ENCODE measurements at regions not wholly inside any gene's neighbourhood (a gene's known extent, or its start where the extent isn't known, plus 50 kb on each side); places are given as distances from the start of the nearest gene placed in this dataset.

DNA sequence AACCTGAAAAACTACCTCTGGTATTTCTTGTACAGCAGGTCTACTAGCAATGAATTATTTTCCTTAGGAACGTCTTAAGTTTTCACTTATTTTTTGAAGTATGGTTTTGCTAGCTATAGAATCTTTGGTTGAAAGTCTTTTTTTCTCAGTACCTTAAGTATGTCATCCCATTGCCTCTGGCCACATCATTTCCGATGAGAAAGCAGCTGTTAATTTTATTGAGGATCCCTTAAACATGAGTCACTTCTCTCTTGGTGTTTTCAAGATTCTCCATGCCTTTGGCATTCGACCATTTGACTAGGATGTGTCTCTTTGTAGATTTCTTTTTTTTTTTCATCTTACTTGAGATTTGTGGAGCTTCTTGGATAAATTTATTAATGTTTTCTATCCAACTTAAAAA, 803.8 kb upstream of the AMOT start:
- DNase-seq (ENCODE audit: low spot score in 2 of 2), result no peak
- H3K36me3 ChIP-seq (replicated peaks), result no peaks in the 10 kb centered on the region
- no peaks in the 10 kb centered on the region for H3K4me1 ChIP-seq
- no peak overlapping the region for H3K4me3 ChIP-seq
- no peaks in the 10 kb centered on the region for H3K27me3 ChIP-seq (ENCODE audit: low read depth)
- 0 out of 2 replicates have a peak, but pooled peaks cover 3% of the 10 kb centered on the region for H3K9me3 ChIP-seq
- in situ Hi-C loops (cut with MboI; ENCODE audit: low sequenced_read_pairs), result no loop called here

DNA sequence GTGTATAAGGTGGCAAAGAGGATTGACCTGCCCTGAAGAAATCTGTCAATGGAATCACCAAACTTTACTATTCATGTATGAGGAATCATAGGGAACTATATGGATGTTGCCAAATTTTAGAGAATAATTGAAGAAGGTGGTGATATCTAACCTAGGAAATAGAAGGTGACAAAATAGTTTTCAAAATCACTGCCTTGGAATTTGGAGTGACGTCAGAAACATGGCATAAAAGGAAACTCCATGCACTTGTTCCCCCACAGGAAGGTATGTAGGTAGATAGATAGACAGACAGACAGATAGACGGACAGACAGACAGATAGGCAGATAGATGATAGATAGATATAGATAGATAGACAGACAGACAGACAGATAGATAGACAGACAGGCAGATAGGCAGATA, 793.9 kb upstream of the AMOT start:
- Histone ChIP-seq H3K27me3 (ENCODE audit: low read depth) (no peaks in the 10 kb centered on the region), H3K36me3 (replicated peaks) (no peaks in the 10 kb centered on the region), H3K9me3 (no peaks in the 10 kb centered on the region), H3K4me1 (no peaks in the 10 kb centered on the region), H3K4me3 (no peak overlapping the region)
- in situ Hi-C loops (cut with MboI; ENCODE audit: low sequenced_read_pairs), result no loop called here
- DNase-seq (ENCODE audit: low spot score in 2 of 2), result no peak

DNA sequence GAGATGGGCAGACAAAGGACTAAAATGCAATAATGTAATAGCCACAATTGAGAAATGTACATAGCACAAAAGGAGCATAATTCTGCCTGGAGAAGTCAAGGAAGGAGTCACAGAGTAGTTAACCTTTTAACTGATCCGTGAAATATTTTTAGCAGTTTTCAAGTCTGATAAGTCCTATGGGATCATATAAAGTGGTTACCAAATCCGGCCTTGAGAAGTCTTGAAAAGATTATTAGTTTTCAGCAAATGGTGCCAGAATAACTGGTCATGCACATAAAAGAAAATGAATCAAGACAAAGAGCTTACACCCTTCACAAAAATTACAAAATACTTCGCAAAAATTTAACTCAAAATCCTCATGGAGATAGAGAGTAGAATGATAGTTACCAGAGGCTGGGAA, 788.7 kb upstream of the AMOT start:
- in situ Hi-C loops (cut with MboI; ENCODE audit: low sequenced_read_pairs), result no loop called here
- no peak for DNase-seq (ENCODE audit: low spot score in 2 of 2)
- no peaks in the 10 kb centered on the region for H3K27me3 ChIP-seq (ENCODE audit: low read depth)
- H3K4me1 ChIP-seq, result no peaks in the 10 kb centered on the region
- no peak overlapping the region for H3K4me3 ChIP-seq
- H3K36me3 ChIP-seq (replicated peaks), result no peaks in the 10 kb centered on the region
- H3K9me3 ChIP-seq, result no peaks in the 10 kb centered on the region

DNA sequence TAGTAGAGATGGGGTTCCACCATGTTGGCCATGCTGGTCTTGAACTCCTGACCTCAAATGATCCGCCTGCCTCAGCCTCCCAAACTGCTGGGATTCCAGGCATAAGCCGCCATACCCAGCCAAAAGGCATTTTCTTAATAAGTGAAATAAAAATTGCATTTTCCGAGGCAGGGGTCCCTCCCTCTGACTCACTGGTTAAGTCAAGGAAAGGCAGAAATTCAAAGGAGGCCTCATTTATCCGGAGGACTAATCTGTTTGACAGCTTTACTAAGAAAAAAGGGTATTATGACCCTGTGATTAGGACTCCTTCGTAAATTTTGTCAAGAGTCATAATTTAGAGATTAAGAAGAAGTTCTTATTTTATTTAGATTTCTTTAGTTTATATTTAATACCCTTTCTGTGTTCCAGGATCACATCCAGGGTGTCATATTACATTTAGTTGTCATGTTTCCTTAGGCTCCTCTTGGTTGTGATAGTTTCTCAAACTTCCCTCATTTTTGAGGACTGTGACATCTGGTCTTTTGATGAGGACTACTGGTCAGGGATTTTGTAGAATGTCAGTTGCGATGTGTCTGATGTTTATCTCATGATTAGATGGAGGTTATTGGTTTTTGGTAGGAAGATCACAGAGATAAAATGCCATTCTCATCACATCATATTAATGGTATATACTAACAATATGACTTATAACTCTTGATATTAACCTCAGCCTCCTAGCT, 753.7 kb upstream of the AMOT start:
- Histone ChIP-seq H3K9me3 (no peaks in the 10 kb centered on the region), H3K36me3 (replicated peaks) (no peaks in the 10 kb centered on the region), H3K27me3 (ENCODE audit: low read depth) (no peaks in the 10 kb centered on the region), H3K4me3 (no peak overlapping the region), H3K4me1 (no peaks in the 10 kb centered on the region)
- in situ Hi-C loops (cut with MboI; ENCODE audit: low sequenced_read_pairs), result no loop called here
- no peak for DNase-seq (ENCODE audit: low spot score in 2 of 2)

DNA sequence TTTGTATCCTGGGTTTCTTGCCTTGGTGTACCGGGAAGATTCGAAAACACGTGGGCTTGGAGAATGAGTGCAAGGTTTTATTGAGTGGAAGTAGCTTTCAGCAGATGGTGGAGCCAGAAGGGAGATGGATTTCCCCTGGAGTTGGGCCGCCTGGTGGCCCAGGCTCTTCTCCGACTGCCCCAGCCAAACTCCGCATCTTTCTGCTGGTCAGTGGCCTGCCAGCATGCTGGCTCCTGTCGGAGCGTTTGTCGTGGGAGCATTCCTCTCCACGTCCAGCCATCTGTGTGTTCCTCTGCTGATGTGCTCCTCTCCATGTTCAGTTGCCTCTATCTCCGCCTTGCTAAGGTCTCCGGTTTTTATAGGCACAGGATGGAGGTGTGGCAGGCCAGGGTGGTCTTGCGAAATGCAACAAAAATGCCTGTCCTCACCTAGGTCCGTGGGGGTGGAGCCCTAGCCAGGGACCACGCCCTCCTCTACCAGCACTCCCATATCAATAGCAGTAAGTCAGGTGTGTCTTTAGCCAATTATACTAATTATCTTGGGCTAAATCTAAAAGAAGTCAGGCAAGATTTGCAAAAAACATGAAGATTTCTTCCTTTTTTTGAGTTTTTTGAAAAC, 745.8 kb upstream of the AMOT start:
- Histone ChIP-seq H3K27me3 (ENCODE audit: low read depth) (no peaks in the 10 kb centered on the region), H3K4me1 (no peaks in the 10 kb centered on the region), H3K4me3 (no peak overlapping the region), H3K9me3 (no peaks in the 10 kb centered on the region), H3K36me3 (replicated peaks) (no peaks in the 10 kb centered on the region)
- in situ Hi-C loops (cut with MboI; ENCODE audit: low sequenced_read_pairs), result no loop called here
- DNase-seq (ENCODE audit: low spot score in 2 of 2), result no peak

DNA sequence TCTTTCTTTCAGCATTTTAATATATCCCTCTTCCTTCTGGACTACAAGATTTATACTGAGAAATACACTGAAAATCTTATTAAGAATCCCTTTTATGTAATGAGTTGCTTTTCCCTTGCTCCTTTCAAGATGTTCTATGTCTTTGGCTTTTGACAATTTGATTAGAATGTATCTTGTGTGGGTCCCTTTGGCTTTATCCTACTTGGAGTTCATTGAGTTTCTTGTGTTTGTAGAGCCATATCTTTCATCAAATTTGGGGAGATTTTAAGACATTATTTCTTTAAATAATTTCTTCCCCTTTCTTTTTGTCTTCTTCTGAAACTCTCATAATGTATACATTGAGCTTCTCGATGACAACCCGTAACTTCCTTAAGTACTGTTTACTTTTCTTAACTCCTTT, 739.9 kb upstream of the AMOT start:
- Histone ChIP-seq H3K4me1 (no peaks in the 10 kb centered on the region), H3K36me3 (replicated peaks) (no peaks in the 10 kb centered on the region), H3K4me3 (no peak overlapping the region), H3K27me3 (ENCODE audit: low read depth) (no peaks in the 10 kb centered on the region), H3K9me3 (no peaks in the 10 kb centered on the region)
- no peak for DNase-seq (ENCODE audit: low spot score in 2 of 2)
- in situ Hi-C loops (cut with MboI; ENCODE audit: low sequenced_read_pairs), result no loop called here

DNA sequence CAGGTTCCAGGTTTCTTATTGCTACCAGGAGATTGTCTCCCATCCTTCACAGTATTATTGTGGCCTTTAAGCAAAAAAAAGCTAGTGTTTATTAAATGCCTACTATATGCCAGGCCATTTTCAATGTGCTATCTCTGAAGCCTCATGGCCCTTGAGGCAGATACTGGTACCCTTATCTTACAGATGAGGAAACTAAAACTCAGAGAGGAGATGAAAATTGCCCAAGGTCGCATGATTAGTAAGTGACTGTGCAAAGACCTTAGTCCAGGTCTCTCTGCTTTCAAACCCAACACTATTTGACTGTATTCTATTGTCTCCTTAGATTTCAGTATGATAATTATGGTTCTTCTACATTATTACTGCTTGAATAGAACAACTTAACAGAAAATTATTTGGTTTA, 717.9 kb upstream of the AMOT start:
- no peak for DNase-seq (ENCODE audit: low spot score in 2 of 2)
- H3K9me3 ChIP-seq, result no peaks in the 10 kb centered on the region
- H3K4me1 ChIP-seq, result no peaks in the 10 kb centered on the region
- H3K27me3 ChIP-seq (ENCODE audit: low read depth), result no peaks in the 10 kb centered on the region
- in situ Hi-C loops (cut with MboI; ENCODE audit: low sequenced_read_pairs), result no loop called here
- H3K36me3 ChIP-seq (replicated peaks), result no peaks in the 10 kb centered on the region
- no peak overlapping the region for H3K4me3 ChIP-seq

DNA sequence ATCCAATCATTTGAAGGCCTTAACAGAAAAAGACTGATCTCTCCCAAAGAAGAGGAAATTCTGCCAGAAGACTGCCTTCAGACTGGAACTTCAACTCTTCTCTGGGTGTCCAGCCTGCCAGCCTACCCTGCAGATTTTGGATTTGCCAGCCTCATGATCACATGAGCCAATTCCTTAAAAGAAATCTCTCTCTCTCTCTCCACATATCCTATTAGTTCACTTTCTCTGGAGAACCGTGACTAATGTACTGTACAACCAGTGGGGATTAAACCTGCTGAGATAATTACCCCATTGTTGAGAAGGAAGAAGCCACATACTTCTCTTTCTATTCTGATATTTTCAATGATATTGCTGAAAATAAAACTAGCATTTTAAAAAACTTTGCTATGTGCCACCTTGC, 711.3 kb upstream of the AMOT start:
- in situ Hi-C loops (cut with MboI; ENCODE audit: low sequenced_read_pairs), result no loop called here
- DNase-seq (ENCODE audit: low spot score in 2 of 2), result no peak
- no peak overlapping the region for H3K4me3 ChIP-seq
- no peaks in the 10 kb centered on the region for H3K9me3 ChIP-seq
- H3K27me3 ChIP-seq (ENCODE audit: low read depth), result no peaks in the 10 kb centered on the region
- H3K36me3 ChIP-seq (replicated peaks), result no peaks in the 10 kb centered on the region
- peaks cover 5% of the 10 kb centered on the region; the same call in 1 of the 2 replicates for H3K4me1 ChIP-seq

DNA sequence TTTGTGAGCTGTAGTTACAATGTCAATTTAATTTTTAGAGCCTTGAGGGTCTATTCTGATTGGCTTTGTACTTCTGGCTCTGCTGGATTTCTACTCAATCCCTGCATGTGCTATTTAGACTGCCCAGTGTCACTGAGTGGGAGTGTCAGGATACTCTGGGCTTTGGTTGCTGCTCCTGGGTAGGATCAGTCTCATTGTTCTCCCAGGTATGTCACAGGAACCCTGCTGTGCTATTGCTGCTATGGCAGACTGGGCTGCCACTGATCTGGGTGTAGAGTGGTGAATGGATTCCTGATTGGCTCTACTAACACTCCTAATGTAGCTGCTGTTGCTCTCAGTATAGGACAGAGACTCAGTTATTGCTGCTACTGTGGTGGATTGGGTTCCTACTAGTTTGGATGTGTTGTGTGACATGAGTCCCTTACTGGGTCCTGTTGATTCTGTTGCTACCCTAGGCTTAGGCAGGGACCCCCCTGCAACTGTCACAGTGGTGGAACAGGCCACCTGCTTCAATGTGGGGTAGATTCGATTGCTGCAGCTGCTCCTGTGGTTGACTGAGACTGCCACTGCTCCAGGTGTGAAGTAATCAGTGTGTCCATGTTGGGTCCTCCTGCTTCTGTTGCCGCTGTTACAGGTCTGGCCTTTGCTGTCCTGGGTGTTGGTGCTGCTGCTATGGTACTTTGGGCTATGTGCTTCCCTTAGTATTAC, 707.8 kb upstream of the AMOT start:
- H3K9me3 ChIP-seq, result no peaks in the 10 kb centered on the region
- no peaks in the 10 kb centered on the region for H3K36me3 ChIP-seq (replicated peaks)
- in situ Hi-C loops (cut with MboI; ENCODE audit: low sequenced_read_pairs), result no loop called here
- no peak overlapping the region for H3K4me3 ChIP-seq
- peaks cover 5% of the 10 kb centered on the region; the same call in 1 of the 2 replicates for H3K4me1 ChIP-seq
- no peaks in the 10 kb centered on the region for H3K27me3 ChIP-seq (ENCODE audit: low read depth)
- DNase-seq (ENCODE audit: low spot score in 2 of 2), result no peak

DNA sequence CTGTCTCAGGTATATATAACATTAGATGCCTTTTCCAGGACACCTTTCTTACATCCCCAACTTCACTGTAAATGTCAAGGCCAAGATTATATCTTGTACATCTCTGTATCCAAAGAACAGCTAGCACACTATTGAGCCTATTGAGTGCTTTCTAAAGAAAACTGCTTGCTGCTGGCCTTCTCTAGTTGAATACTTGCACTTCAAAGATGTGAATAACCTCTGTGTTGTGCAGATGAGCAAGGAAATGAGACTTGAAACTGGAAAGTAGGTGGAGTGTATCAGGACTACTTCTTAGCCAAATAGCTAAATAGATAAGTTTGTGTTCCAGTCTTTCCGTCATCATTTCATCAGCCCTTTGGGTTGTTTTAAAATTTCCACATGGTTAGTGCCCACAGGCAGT, 704.4 kb upstream of the AMOT start:
- DNase-seq (ENCODE audit: low spot score in 2 of 2), result no peak
- H3K4me1 ChIP-seq, result no peaks in the 10 kb centered on the region
- H3K4me3 ChIP-seq, result no peak overlapping the region
- H3K27me3 ChIP-seq (ENCODE audit: low read depth), result no peaks in the 10 kb centered on the region
- in situ Hi-C loops (cut with MboI; ENCODE audit: low sequenced_read_pairs), result no loop called here
- no peaks in the 10 kb centered on the region for H3K36me3 ChIP-seq (replicated peaks)
- no peaks in the 10 kb centered on the region for H3K9me3 ChIP-seq

DNA sequence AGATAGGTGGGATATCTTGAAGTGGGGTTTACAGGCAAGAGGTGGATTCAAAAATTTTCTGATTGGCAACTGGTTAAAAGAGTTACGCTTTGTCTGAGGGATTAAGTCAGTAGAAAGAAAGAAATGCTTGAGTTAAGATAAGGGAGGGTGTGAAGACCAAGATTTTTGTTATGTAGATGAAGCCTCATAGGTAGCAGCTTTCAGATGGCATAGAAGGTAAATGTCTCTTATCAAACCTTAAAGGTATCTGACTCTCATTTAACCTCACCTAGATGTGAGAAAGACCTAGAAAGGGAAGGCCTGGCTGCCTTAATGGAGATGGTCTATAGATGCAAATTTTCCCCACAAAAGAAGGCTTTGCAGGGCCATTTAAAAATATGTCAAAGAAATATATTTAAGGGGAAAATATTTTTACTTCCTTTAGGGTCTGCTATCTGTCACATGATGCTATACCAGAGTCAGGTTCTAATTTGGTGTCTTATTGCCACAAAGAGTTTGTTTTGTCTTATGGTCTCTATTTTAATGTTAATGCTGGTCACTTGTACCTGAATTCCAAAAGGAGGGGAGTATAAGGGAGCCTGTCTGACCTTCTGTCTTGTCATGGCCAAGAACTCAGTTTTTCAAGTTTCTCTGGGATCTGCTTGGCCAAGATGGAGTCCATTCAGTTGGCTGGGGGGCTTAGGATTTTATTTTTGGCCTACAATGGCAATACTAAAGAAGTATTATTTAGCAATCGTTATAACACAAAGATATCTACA, 699.1 kb upstream of the AMOT start:
- Histone ChIP-seq H3K9me3 (no peaks in the 10 kb centered on the region), H3K36me3 (replicated peaks) (no peaks in the 10 kb centered on the region), H3K4me3 (no peak overlapping the region), H3K4me1 (peaks cover 6% of the 10 kb centered on the region), H3K27me3 (ENCODE audit: low read depth) (no peaks in the 10 kb centered on the region)
- in situ Hi-C loops (cut with MboI; ENCODE audit: low sequenced_read_pairs), result no loop called here
- DNase-seq (ENCODE audit: low spot score in 2 of 2), result no peak

DNA sequence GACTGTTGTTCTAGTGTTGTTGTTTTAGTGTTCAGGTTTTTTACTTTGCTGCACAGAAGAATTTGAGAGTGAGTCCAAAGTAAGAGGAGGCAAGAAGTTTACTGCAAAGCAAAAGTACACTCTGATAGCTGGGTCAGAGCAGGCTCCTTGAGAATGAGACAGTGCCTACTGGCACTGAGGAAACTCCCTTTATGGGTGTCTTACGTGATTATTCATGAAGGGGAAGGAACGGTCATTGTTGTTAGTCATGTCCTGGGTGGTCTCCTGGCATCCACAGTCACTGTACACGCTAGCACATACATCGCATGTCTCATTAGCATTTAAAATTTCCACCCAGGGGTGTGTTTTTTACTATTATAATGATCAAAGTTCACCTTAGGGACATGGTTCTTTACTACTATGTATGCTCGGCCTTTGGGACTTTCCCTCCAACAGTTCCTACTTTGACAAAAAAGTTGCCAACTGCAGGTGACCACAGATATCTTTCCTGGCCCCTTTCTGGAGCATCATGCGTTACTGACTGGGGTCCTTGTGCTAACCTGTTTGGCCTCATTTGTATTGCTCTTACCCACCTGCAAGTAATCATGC, 688.9 kb upstream of the AMOT start:
- Histone ChIP-seq H3K9me3 (no peaks in the 10 kb centered on the region), H3K36me3 (replicated peaks) (no peaks in the 10 kb centered on the region), H3K27me3 (ENCODE audit: low read depth) (no peaks in the 10 kb centered on the region), H3K4me1 (no peaks in the 10 kb centered on the region), H3K4me3 (no peak overlapping the region)
- in situ Hi-C loops (cut with MboI; ENCODE audit: low sequenced_read_pairs), result no loop called here
- DNase-seq (ENCODE audit: low spot score in 2 of 2), result no peak

DNA sequence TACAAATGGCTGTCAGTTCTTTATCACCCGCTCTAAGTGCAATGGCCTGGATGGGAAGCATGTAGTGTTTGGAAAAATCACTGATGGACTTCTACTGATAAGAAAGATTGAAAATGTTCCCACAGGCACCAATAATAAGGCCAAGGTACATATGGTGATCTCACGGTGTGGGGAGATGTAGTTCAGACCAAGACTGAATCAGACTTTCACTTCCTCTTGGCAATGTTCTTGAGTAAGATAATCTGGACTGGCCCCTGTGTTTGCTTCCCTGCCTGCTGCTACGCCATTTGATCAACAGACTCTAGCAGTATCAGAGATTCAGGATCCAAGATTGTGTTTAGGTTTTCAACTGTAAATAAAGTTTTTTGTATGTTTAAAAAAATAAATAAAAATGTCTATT, 682.2 kb upstream of the AMOT start:
- H3K36me3 ChIP-seq (replicated peaks), result no peaks in the 10 kb centered on the region
- DNase-seq (ENCODE audit: low spot score in 2 of 2), result no peak
- H3K27me3 ChIP-seq (ENCODE audit: low read depth), result no peaks in the 10 kb centered on the region
- H3K4me3 ChIP-seq, result no peak overlapping the region
- peaks cover 4% of the 10 kb centered on the region; the same call in 1 of the 2 replicates for H3K4me1 ChIP-seq
- in situ Hi-C loops (cut with MboI; ENCODE audit: low sequenced_read_pairs), result no loop called here
- H3K9me3 ChIP-seq, result no peaks in the 10 kb centered on the region

Measured in HAP-1 (cell line).